CD4-positive, alpha-beta memory T cell (primary cell): ENCODE measurements at regions not wholly inside any gene's neighbourhood (a gene's known extent, or its start where the extent isn't known, plus 50 kb on each side); places are given as distances from the start of the nearest gene placed in this dataset.

Experiments
- CTCF ChIA-PET: fragments of 350-600 bp; sonication (Branson Sonifier 250); formaldehyde crosslinking; loops from one replicate; lab custom pipeline; 2021; ENCODE audit warnings: inconsistent platforms; ENCODE audit not compliant: partially characterized antibody; lab: Charles Lee
- POLR2A ChIA-PET: fragments of 350-600 bp; sonication (Branson Sonifier 250); formaldehyde crosslinking; loops from one replicate; lab custom pipeline; 2021; ENCODE audit not compliant: partially characterized antibody; lab: Charles Lee
- DNase-seq, 5 donors: peaks; one replicate each; pipeline versions ENCODE4 v3.0.0 to v3.0.0-alpha.2; 2020 to 2022; ENCODE audit warnings: mixed read lengths in 1 of 5
- H3K27ac ChIP-seq: one replicate; pipeline ENCODE4 v1.7.0; 2013; ENCODE audit warnings: low read depth, low read length
- H3K27me3 ChIP-seq: 2 replicates; pipeline ENCODE4 v1.7.0; 2013; ENCODE audit warnings: mild to moderate bottlenecking, low read length, moderate library complexity; ENCODE audit not compliant: insufficient read depth
- H3K36me3 ChIP-seq: 2 replicates; pipeline ENCODE4 v1.7.0; 2013; ENCODE audit warnings: mild to moderate bottlenecking, low read length, moderate library complexity; ENCODE audit not compliant: insufficient read depth
- H3K4me1 ChIP-seq: 2 replicates; pipeline ENCODE4 v1.7.0; 2013; ENCODE audit warnings: mild to moderate bottlenecking, low read length, moderate library complexity; ENCODE audit not compliant: insufficient read depth
- H3K4me3 ChIP-seq, 2 donors: one replicate each; pipeline ENCODE4 v1.7.0; 2013; ENCODE audit warnings: low read length in 2 of 2, mild to moderate bottlenecking in 1 of 2
- H3K9me3 ChIP-seq, 2 donors: one replicate each; pipeline ENCODE4 v1.7.0; 2013; ENCODE audit warnings: low read length in 2 of 2, control low read depth in 1 of 2; ENCODE audit not compliant: control insufficient read depth in 1 of 2
- H3K27ac Mint-ChIP-seq, 7 donors: one replicate each; pipeline ENCODE4 v1.8.0; 2020 to 2021; ENCODE audit warnings: mixed read lengths in 7 of 7, mild to moderate bottlenecking in 6 of 7, inconsistent platforms in 3 of 7, moderate library complexity in 3 of 7
- H3K27me3 Mint-ChIP-seq, 2 donors: one replicate each; pipeline ENCODE4 v1.8.0; 2020 to 2021; ENCODE audit warnings: mixed read lengths in 2 of 2
- H3K36me3 Mint-ChIP-seq, 2 donors: one replicate each; pipeline ENCODE4 v1.8.0; 2020 to 2021; ENCODE audit warnings: mixed read lengths in 2 of 2, inconsistent platforms in 1 of 2, mild to moderate bottlenecking in 1 of 2
- H3K4me1 Mint-ChIP-seq, 4 donors: one replicate each; pipeline ENCODE4 v1.8.0; 2020 to 2021; ENCODE audit warnings: mixed read lengths in 4 of 4, mild to moderate bottlenecking in 1 of 4
- H3K4me3 Mint-ChIP-seq, 8 donors: one replicate each; pipeline ENCODE4 v1.8.0; 2020 to 2021; ENCODE audit warnings: mixed read lengths in 8 of 8, mild to moderate bottlenecking in 7 of 8, moderate library complexity in 6 of 8, inconsistent platforms in 3 of 8
- H3K9me3 Mint-ChIP-seq, 8 donors: one replicate each; pipeline ENCODE4 v1.8.0; 2020 to 2021; ENCODE audit warnings: mixed read lengths in 8 of 8, mild to moderate bottlenecking in 5 of 8, inconsistent platforms in 3 of 8, moderate library complexity in 1 of 8
- intact Hi-C: fragments of 100-400 bp; cut with micrococcal nuclease; formaldehyde crosslinking; loops from one replicate; pipeline ENCODE4 v1.15.1; 2023

DNA sequence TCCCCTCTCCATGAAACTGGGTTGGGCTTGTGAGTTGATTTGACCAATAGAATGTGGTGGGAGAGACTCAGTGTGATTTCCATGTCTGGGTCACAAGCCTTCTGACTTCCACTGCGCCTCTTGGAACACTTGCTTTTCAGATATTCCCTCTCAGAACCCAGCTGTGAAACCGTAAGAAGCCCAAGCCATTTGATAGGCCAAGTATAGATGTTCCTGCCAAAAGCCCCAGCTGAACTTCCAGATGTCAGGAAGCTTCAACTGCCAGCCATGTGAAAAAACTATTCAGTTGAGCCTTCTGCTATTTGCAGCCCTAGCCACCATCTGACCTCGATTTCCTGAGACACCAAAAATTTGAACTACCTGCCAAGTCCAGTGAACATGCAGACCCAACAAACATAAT is 387.8 kb upstream of the GJE1 start:
- Mint-ChIP-seq H3K4me3 (no peak overlapping the region), H3K9me3 (peaks cover 0 to 10% (median 1%) of the 10 kb centered on the region in 8 donors), H3K27ac (no peak overlapping the region), H3K27me3 (no peaks in the 10 kb centered on the region), H3K4me1 (peaks cover 0 to 19% (median 4%) of the 10 kb centered on the region in 4 donors), H3K36me3 (no peaks in the 10 kb centered on the region)
- no peaks in the 10 kb centered on the region for H3K36me3 ChIP-seq
- no peaks in the 10 kb centered on the region for H3K9me3 ChIP-seq
- ChIA-PET POLR2A (no interaction called here), CTCF (no interaction called here)
- no peak overlapping the region for H3K4me3 ChIP-seq
- intact Hi-C loops: no loop called here
- no peak overlapping the region for H3K27ac ChIP-seq
- no peak for DNase-seq
- no peaks in the 10 kb centered on the region for H3K27me3 ChIP-seq
- H3K4me1 ChIP-seq: no peaks in the 10 kb centered on the region

GRCh38 chr6:141744194-141744925 is 388.4 kb upstream of the GJE1 start:
- DNase-seq: no peak
- Mint-ChIP-seq H3K9me3 (peaks cover 0 to 10% (median 1%) of the 10 kb centered on the region in 8 donors), H3K36me3 (no peaks in the 10 kb centered on the region), H3K4me1 (peaks cover 0 to 19% (median 4%) of the 10 kb centered on the region in 4 donors), H3K4me3 (no peak overlapping the region), H3K27ac (peak overlapping the region in 1 of 7 donors; percentile 51), H3K27me3 (no peaks in the 10 kb centered on the region)
- POLR2A ChIA-PET: no interaction called here
- Histone ChIP-seq H3K27ac (no peak overlapping the region), H3K4me1 (no peaks in the 10 kb centered on the region), H3K4me3 (no peak overlapping the region), H3K36me3 (no peaks in the 10 kb centered on the region), H3K9me3 (no peaks in the 10 kb centered on the region), H3K27me3 (no peaks in the 10 kb centered on the region)
- intact Hi-C loops: no loop called here
- CTCF ChIA-PET: no interaction called here

DNA sequence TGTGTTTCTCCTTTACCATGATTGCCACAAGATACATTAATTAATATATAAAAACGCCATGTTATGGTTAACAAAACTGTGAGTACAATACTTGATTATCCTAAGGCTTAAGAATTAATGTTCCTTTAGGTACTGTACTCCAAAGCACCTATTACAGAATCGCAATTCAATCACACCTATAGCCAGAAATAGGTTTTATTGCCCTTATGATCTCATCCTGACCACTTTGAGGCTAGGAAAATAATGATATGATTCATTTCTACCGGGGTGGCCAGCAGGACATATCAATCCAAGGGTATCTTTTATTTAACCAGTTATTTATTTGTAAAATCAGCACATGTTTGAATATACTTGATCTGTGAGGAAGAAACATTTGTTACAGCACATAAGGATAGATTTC is 396.6 kb upstream of the GJE1 start:
- intact Hi-C loops: no loop called here
- H3K9me3 Mint-ChIP-seq: no peaks in the 10 kb centered on the region
- Histone ChIP-seq H3K27me3 (no peaks in the 10 kb centered on the region), H3K4me3 (no peak overlapping the region), H3K36me3 (no peaks in the 10 kb centered on the region), H3K4me1 (no peaks in the 10 kb centered on the region), H3K9me3 (no peaks in the 10 kb centered on the region), H3K27ac (no peak overlapping the region)
- no peak overlapping the region for H3K27ac Mint-ChIP-seq
- H3K4me1 Mint-ChIP-seq: no peaks in the 10 kb centered on the region
- CTCF ChIA-PET: no interaction called here
- no peaks in the 10 kb centered on the region for H3K27me3 Mint-ChIP-seq
- H3K4me3 Mint-ChIP-seq: no peak overlapping the region
- H3K36me3 Mint-ChIP-seq: no peaks in the 10 kb centered on the region
- POLR2A ChIA-PET: no interaction called here
- DNase-seq: no peak

GRCh38 chr6:141735126-141735525 is 397.6 kb upstream of the GJE1 start:
- Mint-ChIP-seq H3K4me3 (no peak overlapping the region), H3K36me3 (no peaks in the 10 kb centered on the region), H3K4me1 (no peaks in the 10 kb centered on the region), H3K9me3 (no peaks in the 10 kb centered on the region), H3K27me3 (no peaks in the 10 kb centered on the region), H3K27ac (no peak overlapping the region)
- no peak overlapping the region for H3K27ac ChIP-seq
- no peaks in the 10 kb centered on the region for H3K27me3 ChIP-seq
- H3K4me3 ChIP-seq: no peak overlapping the region
- H3K4me1 ChIP-seq: no peaks in the 10 kb centered on the region
- ChIA-PET CTCF (no interaction called here), POLR2A (no interaction called here)
- H3K36me3 ChIP-seq: no peaks in the 10 kb centered on the region
- no peak for DNase-seq
- intact Hi-C loops: no loop called here
- H3K9me3 ChIP-seq: no peaks in the 10 kb centered on the region

DNA sequence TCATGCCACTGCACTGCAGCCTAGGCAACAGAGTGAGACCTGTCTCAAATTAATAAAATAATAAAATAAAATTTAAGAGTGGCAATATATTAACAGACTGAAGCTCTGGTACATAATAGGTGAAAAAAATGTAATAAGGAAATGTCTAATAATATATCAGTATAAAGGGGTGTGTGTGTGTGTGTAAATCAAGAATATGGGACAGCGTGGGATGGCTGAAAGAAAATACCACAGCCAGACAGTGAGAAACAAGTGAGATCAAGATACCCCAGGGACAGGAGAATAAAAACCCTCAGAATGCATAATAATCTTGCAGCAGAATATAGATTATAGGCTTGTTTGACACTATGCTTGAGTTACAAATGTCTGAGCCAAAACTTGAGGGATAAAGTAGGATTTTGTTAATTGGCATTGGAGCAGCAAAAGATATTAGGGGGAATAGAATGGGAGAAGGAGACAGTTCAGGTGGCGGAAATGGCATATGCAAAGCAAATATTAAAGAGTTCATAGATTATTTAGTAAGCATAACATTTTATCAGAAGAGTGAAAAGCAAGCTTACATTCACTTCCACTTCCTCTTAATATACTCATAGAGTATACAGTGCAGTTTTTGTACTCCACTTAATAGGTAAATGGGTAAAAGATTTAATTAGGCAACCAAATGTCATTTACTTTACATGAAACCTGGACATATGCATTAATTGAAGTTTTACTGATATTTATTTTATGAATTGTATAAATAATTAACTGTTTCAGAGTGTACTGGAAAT is 398.5 kb upstream of the GJE1 start:
- intact Hi-C loops: no loop called here
- no peak overlapping the region for H3K4me3 Mint-ChIP-seq
- DNase-seq: no peak
- ChIA-PET POLR2A (no interaction called here), CTCF (no interaction called here)
- Histone ChIP-seq H3K27me3 (no peaks in the 10 kb centered on the region), H3K36me3 (no peaks in the 10 kb centered on the region), H3K9me3 (no peaks in the 10 kb centered on the region), H3K4me3 (no peak overlapping the region), H3K27ac (no peak overlapping the region), H3K4me1 (no peaks in the 10 kb centered on the region)
- no peaks in the 10 kb centered on the region for H3K4me1 Mint-ChIP-seq
- H3K27me3 Mint-ChIP-seq: no peaks in the 10 kb centered on the region
- H3K9me3 Mint-ChIP-seq: peaks cover 0 to 2% (median 0%) of the 10 kb centered on the region in 8 donors
- no peak overlapping the region for H3K27ac Mint-ChIP-seq
- no peaks in the 10 kb centered on the region for H3K36me3 Mint-ChIP-seq

- H3K36me3 Mint-ChIP-seq: no peaks in the 10 kb centered on the region
- H3K9me3 ChIP-seq: no peaks in the 10 kb centered on the region
- H3K4me1 Mint-ChIP-seq: peaks cover 0 to 8% (median under 1%) of the 10 kb centered on the region in 4 donors
- peaks cover 0 to 2% (median 0%) of the 10 kb centered on the region in 8 donors for H3K9me3 Mint-ChIP-seq
- H3K4me3 Mint-ChIP-seq: no peak overlapping the region
- H3K27me3 ChIP-seq: no peaks in the 10 kb centered on the region
- H3K27ac Mint-ChIP-seq: no peak overlapping the region
- H3K27ac ChIP-seq: no peak overlapping the region
- H3K4me3 ChIP-seq: no peak overlapping the region
- no peaks in the 10 kb centered on the region for H3K4me1 ChIP-seq
- CTCF ChIA-PET: no interaction called here
- H3K36me3 ChIP-seq: no peaks in the 10 kb centered on the region
- no peak for DNase-seq
- intact Hi-C loops: no loop called here
- POLR2A ChIA-PET: no interaction called here
- H3K27me3 Mint-ChIP-seq: no peaks in the 10 kb centered on the region
Measured at GRCh38 chr6:141729146-141729545, 403.6 kb upstream of the GJE1 start.

DNA sequence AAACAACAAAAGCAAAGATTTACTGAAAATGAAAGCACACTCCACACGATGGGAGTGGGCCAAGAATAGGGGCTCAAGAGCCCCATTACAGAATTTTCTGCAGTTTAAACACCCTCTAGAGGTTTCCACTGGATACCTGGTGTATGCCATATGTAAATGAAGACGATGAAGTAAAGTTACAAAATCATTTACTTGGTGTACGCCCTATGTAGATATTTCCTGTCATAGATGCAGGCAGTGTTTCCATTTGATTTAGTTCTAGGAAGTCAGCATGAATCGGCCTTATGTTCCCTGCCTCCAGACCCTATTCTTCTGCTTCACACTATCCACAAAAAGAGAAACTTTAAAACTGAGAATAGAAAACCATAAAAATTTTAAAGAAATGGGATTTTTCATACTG is 404.4 kb upstream of the GJE1 start:
- H3K36me3 ChIP-seq: no peaks in the 10 kb centered on the region
- no peak overlapping the region for H3K27ac ChIP-seq
- intact Hi-C loops: no loop called here
- no peaks in the 10 kb centered on the region for H3K36me3 Mint-ChIP-seq
- POLR2A ChIA-PET: no interaction called here
- H3K27ac Mint-ChIP-seq: no peak overlapping the region
- H3K4me3 ChIP-seq: no peak overlapping the region
- H3K27me3 ChIP-seq: no peaks in the 10 kb centered on the region
- H3K4me1 Mint-ChIP-seq: peaks cover 0 to 8% (median under 1%) of the 10 kb centered on the region in 4 donors
- no peak for DNase-seq
- CTCF ChIA-PET: no interaction called here
- H3K4me1 ChIP-seq: no peaks in the 10 kb centered on the region
- no peaks in the 10 kb centered on the region for H3K9me3 ChIP-seq
- H3K4me3 Mint-ChIP-seq: no peak overlapping the region
- peaks cover 0 to 2% (median 0%) of the 10 kb centered on the region in 8 donors for H3K9me3 Mint-ChIP-seq
- no peaks in the 10 kb centered on the region for H3K27me3 Mint-ChIP-seq
